ENCODE measurements at regions not wholly inside any gene's neighbourhood (a gene's known extent, or its start where the extent isn't known, plus 50 kb on each side); places are given as distances from the start of the nearest gene placed in this dataset.

DNA sequence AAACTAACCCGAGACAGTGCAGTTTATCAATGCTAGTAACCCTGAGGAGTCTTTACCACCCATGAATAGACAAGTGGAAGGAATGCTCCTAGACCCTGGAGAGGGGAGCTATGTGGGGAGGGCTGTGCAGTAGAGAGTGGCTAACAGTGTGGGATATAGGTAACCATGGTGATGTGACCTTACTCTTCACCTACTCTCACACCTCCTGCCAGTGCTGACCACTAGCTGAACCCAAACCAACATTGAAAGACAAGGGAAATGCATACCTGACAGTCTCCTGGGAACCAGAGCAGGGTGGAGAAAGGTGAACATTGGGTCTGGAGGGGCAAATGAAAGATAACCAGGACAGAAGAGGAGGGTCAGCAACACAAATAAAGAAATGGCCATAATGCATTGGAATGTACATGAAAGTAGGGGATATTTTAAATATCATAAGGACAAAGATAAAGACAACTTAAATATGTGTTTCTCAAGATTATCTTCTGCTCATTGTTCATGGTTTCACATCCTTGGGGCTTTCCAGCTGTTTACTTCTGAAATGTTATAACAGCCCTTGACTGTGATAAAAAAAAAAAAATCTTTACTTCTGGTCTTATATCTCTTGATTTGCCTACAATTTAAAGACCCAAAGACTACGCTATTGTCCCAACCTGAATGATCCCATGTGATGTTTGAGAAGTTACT, 983.3 kb upstream of the TENM4 start:
- DNase-seq (ENCODE audit: low spot score) = no peak

DNA sequence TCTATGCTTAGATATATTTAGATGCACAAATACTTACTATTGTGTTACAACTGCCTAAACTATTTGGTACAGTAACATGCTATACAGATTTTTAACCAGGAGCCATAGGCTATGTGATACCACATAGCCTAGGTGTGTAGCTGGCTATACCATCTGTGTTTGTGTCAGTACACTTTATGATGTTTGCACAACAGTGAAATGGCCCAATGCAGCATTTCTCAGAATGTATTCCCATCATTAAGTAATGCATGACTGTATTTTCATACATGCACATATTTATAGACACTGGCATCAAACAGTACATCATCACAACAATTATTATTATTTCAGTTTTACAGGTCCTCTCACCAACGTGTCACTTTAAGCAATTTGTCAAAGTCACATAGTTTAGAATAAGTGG, 979.5 kb upstream of the TENM4 start:
- DNase-seq (ENCODE audit: low spot score) = no peak

DNA sequence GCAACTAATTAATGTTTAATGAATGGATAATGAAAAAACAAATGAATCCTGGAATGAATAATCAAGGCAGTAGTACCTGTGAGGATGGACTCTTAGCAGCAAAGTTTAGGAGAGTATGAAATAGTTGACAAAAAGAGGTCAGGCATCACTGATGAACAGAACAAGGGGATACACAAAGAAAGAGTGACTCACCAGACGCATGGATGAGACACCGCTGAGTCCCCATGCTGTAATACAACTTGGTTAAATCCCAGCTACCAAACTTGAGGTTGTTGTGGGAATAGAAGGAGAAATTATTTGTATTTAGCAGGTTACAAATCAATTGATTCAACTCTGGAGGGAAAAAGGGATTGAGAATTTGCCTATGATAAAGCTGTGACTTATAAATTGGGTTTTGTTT, 976.9 kb upstream of the TENM4 start:
- DNase-seq (ENCODE audit: low spot score) = no peak

GRCh38 chr11:80415580-80415979, 974.8 kb upstream of the TENM4 start:
- no peak for DNase-seq (ENCODE audit: low spot score)

GRCh38 chr11:80414181-80415165, 973.6 kb upstream of the TENM4 start:
- DNase-seq (ENCODE audit: low spot score) = no peak

- no peak for DNase-seq (ENCODE audit: low spot score)
Observed at GRCh38 chr11:80412604-80413003, 971.8 kb upstream of the TENM4 start.

DNA sequence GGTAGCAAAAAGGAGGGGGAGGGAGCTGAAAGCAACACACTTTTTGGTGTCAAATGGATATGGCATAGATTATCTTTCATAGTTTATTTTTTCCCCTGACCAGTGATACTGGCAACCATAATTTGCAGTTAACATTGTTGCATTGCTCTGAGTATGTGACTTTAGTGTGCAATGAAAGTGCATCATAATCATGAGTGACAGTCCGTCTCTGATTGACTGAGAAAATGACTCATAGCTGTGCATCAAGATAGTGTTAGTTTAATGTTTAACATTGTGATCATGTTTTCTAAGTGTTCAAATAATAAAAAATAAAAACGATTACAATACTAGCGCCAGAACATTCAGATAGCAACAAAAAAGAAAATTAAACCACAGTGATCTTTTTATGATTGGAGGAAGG, 952.4 kb upstream of the TENM4 start:
- DNase-seq (ENCODE audit: low spot score) = no peak

DNA sequence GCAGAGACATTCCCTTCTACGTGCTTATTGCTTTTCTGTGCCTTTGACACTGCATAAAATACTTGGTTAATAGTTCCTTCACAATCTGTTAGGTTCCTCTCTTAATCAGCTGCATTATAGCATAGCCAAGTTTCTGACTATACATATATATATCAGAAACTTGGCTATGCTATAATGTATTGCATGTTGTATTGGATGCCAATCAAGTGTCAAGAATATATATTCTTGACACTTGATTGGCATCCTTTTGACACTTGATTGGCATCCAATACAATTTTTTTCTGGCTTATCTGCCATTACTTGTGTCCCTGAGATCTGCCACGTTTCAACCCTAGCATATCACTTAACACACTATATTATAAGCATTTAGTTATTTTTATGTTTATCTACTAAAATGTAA, 949.7 kb upstream of the TENM4 start:
- DNase-seq (ENCODE audit: low spot score) = no peak

- no peak for DNase-seq (ENCODE audit: low spot score)
Observed at GRCh38 chr11:80388536-80388935, 947.7 kb upstream of the TENM4 start.

DNA sequence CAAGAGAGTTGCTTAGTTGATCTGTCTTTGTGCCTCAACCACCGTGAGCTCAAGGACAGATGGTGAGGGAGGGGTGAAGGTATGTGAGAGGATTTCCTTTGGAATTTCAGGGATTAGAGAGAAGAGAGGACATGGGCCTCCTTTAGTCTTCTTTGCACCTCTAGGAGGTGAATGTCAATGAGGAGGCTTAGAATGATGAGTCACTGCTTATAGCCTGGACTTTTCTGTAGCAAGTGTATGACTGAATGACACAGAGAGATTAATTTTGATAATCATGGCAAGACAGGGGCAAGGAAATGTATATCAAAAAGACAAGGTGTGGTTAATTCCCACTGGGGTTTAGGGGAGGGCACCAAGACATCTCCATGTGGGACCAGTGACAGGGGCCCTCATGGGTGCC, 947.3 kb upstream of the TENM4 start:
- DNase-seq (ENCODE audit: low spot score) = no peak

DNA sequence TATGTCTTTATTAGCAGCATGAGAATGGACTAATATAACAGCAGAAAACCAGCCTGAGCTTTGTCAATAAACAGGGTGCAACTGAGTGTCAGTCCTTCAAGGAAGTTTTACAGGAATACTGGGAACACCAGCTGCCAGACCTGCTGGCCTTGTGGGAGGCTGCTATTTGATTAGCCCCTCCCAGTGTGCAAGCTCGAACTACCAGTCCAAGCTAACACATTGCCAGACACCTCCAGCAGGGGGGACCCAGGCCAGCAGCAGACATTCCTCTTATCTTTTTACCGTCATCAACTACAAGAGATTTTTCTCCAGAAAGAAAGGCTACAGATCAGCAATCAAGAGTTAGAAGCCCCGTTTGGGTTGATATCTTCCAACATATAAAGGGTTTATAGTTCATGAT, 942.8 kb upstream of the TENM4 start:
- DNase-seq (ENCODE audit: low spot score) = no peak

DNA sequence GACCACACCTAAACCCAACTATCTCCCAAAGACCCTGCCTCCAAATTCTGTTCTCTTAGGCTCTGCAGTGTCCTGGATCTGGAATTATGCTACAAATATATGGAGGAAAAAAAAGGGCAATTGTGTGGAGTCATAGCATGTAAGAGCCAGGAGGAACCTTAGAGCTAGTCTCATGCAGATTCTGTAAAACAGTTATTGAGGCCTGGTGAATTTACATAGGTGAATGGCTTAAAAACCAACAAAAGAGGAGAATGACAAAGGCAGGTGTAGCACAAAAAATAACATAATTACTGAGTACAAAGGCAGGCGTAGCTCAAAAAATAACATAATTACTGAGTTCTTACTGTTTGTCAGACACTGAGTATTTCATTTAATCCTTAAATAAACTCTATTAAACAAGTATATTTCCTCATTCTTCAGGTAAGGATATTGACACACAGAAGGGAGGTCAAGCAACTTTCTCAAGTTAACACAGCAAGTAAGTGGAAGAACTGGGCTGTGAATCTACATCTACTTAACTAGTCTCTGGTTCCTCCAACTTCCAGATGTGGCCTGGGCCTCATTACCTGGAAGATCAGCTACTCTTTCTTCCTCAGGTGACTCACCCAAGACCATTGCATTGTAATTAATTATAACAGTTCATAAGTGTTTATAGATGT, 938.9 kb upstream of the TENM4 start:
- no peak for DNase-seq (ENCODE audit: low spot score)

DNA sequence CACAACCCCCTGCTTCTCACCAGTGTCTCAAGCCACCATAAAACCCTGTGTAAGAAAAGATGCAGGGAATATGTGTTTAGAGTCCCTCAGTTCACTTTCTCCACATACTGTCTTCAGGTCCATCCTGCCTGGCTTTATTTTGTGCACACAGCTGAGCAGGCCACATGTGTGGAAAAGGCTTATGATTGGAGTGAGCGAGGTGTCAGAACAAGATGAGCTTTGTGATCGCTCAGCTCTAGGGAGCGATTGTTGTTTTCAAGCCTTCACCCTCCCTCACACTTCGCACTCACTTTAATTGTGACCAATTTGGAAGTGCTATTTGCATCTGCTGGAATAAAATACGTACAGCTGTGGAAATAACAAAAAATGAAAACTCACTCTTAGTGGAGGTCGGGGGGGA, 931.1 kb upstream of the TENM4 start:
- DNase-seq (ENCODE audit: low spot score) = no peak

- DNase-seq (ENCODE audit: low spot score) = no peak
Observed at GRCh38 chr11:80365980-80366379, 925.1 kb upstream of the TENM4 start.

- DNase-seq (ENCODE audit: low spot score) = no peak
Observed at GRCh38 chr11:80365076-80365725, 924.4 kb upstream of the TENM4 start.

GRCh38 chr11:80362563-80363340, 921.9 kb upstream of the TENM4 start:
- DNase-seq (ENCODE audit: low spot score) = no peak

- DNase-seq (ENCODE audit: low spot score) = no peak
Observed at GRCh38 chr11:80355251-80355650, 914.4 kb upstream of the TENM4 start.

DNA sequence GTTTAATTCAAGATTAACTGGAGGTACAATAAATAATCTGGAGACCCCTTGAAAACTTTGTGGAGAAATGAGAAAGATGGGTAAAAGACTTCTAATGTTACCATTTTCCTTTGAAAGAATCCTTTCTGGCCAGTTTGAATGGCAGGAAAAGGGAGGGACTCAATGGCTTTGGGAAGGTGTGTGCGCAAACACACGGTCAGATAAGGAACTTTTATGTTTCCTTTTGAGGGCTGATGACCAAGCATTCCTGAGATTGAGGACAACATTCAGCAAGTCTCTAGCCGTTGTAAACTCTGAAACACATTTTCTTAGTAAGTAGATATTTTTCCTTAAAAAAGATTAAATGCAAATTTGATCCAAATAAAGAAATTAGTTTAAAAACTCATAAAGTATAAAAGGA, 909.7 kb upstream of the TENM4 start:
- no peak for DNase-seq (ENCODE audit: low spot score)

GRCh38 chr11:80349997-80350396, 909.2 kb upstream of the TENM4 start:
- no peak for DNase-seq (ENCODE audit: low spot score)

GRCh38 chr11:80346353-80347059, 905.7 kb upstream of the TENM4 start:
- no peak for DNase-seq (ENCODE audit: low spot score)

GRCh38 chr11:80343436-80343835, 902.6 kb upstream of the TENM4 start:
- DNase-seq (ENCODE audit: low spot score) = no peak
